Head of caudate nucleus (tissue), 42 donors: ENCODE measurements at regions not wholly inside any gene's neighbourhood (a gene's known extent, or its start where the extent isn't known, plus 50 kb on each side); places are given as distances from the start of the nearest gene placed in this dataset.
"Not testable (repeated sequence)": the region's sequence is repeated elsewhere in the genome, so short reads cannot be mapped to it uniquely, and the experiment has no call there.

Experiments
- DNase-seq, 42 donors: peaks; one replicate each; pipeline versions ENCODE4 v3.0.0 to v3.0.0-alpha.2; 2020 to 2021; ENCODE audit warnings: mixed read lengths in 7 of 42
- intact Hi-C: fragments of 100-400 bp; cut with DNase I; formaldehyde crosslinking; loops from one replicate; pipeline ENCODE4 v1.15.0; 2022

DNA sequence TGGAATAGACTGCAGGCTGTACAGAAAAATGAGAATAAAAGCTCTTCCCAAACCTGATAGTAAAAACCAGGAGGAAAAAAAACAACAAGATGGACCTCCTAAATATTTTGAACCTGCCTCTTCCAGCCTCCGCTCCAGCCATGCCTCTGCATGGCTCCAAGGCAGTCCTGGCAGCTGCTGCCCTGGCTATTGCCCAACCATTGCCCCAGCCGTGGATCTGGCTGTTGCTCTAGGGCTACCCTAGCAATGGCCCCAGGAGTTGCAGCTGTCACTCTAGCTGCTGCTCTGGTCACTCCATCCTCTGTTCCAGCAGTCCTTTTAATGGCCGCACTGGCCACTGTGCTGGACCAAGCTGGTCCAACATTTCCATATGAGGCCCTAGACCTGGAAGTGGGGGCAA, 1756.0 kb downstream of the C4orf33 start:
- intact Hi-C loops: no loop called here
- DNase-seq: no peak

DNA sequence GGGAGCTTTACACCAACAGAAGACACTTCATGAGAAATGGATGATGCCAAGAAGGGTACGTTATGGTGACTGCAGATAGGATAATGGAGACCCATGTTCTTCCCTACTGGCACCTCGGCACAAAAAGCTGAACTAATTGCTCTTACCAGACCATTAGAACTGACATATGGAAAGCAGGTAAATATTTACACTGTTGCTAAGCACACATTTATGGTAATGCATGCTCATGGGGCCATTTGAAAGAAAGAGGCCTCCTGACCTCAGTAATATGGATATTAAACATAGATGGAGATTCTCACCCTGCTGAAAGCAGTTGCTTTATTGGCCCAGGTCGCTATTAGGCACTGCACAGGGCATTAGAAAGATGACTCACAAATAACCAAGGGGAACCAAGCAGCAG, 1759.6 kb downstream of the C4orf33 start:
- no peak for DNase-seq
- intact Hi-C loops: no loop called here

GRCh38 chr4:130859991-130860390, 1764.0 kb downstream of the C4orf33 start:
- DNase-seq: no peak
- intact Hi-C loops: no loop called here

GRCh38 chr4:130896920-130897319, 1801.0 kb downstream of the C4orf33 start:
- intact Hi-C loops: no loop called here
- no peak for DNase-seq

- intact Hi-C loops: no loop called here
- no peak for DNase-seq
Measured at GRCh38 chr4:130901321-130901720, 1805.4 kb downstream of the C4orf33 start.

DNA sequence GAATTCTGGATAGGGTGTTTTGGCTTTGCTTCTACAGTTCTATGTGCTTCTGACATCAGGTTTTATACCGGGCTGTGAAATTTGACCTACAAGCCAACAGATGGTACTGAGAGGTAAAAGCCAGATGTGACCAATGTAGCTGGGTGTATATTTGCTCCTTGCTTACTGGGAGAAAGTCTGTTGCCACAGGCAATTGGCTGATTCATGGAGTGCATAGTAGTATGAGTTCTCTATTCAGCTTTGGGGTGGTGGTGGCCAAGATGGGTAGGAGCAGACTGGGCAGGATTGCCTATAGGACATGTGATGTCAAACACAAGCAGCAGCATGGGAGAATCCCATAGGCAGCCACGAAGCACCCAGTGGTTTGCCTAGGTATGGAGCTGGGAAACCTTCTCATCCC, 1827.0 kb downstream of the C4orf33 start:
- DNase-seq: no peak
- intact Hi-C loops: no loop called here

- intact Hi-C loops: no loop called here
- no peak for DNase-seq
Measured at GRCh38 chr4:130955520-130955919, 1859.6 kb downstream of the C4orf33 start.

- no peak for DNase-seq
- intact Hi-C loops: no loop called here
Measured at GRCh38 chr4:130985371-130985770, 1889.4 kb downstream of the C4orf33 start.

DNA sequence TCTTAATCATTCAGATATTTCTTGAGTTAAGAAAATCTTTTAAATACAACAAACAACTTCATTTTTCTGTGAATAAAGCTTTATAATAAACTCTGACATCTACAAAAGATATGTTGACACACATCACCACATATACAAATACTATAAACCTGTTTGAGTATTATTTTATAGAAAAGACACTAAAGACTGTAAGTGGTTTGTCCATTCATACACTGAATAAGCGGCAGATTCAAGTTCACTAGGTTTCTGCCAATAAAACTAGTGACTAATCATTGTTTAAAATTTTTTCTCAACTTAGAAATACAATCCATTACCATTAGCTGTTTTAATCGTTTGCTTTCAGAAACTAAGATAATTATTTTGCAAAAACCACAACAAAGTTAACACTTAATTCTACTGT, 1900.0 kb downstream of the C4orf33 start:
- intact Hi-C loops: no loop called here
- DNase-seq: no peak

DNA sequence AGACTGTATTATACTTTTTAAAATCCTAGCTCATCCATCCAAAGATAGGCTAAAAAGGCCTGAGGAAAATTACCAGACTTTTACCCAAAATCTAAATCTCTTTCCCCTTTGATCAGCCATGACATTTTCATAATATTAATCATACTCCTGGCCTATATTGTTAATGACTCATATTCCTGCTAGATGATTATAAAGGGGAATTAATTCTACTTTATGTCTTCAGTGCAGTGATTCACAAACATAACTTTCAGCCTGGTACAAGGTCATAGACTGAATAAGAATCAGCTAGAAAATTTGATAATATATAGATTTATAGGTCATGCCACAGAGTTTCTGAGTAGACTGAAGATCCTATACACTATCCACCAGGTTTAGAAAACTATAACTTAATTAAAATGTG, 1905.4 kb downstream of the C4orf33 start:
- intact Hi-C loops: no loop called here
- DNase-seq: no peak

DNA sequence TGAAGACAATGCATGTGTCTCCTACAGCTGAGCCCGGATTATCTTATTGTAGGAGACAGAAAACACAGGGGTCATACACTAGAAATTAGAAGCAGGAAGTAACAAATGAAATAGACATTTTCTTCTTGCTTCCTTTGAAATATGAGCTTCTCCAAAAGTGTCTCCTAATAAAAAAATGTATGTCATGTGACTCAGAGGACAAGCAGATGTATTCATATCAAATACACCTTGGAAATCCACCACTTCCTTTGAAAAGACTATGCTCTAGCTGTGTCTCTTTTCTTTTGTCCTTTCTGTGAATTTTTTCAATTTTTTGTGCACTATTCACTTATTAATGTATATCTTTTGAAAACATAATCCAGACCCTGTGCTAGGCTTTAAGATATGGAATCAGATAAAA, 1906.2 kb downstream of the C4orf33 start:
- intact Hi-C loops: no loop called here
- DNase-seq: no peak

DNA sequence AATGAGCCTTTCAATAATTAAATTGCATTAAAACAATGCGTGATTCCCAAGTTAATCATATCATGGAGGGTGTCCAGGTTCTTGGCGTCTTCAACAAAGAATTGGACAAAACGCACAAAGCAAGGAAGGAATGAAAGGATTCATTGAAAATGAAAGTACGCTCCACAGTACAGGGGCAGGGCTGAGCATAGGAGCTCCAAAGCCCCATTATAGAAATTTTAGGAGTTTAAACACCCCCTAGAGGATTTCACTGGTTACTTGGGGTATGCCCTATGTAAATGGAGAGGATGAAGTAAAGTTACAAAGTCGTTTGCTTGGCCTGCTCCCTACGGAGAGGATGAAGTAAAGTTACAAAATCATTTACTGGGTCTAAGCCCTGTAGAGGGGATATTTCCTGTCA, 1910.4 kb downstream of the C4orf33 start:
- no peak for DNase-seq
- intact Hi-C loops: no loop called here

GRCh38 chr4:131011961-131012360, 1916.0 kb downstream of the C4orf33 start:
- intact Hi-C loops, DNase-seq: not testable (repeated sequence)

- no peak for DNase-seq
- intact Hi-C loops: no loop called here
Measured at GRCh38 chr4:131013226-131013625, 1917.3 kb downstream of the C4orf33 start.

DNA sequence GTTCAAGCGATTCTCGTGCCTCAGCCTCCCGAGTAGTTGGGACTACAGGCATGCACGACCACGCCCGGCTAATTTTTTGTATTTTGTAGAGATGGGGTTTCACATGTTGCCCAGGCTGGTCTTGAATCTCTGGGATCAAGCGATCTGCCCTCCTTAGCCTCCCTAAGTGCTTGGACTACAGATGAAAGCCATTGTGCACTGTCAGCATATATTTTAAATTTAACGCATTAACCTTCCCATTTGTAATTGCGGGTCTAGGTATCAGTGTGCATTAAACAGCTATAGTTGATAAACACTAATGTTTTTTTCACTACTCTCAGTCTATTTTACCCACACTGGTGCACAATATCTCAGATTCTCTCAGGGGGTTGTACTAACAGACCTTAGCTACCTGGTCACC, 1930.8 kb downstream of the C4orf33 start:
- intact Hi-C loops: no loop called here
- no peak for DNase-seq

DNA sequence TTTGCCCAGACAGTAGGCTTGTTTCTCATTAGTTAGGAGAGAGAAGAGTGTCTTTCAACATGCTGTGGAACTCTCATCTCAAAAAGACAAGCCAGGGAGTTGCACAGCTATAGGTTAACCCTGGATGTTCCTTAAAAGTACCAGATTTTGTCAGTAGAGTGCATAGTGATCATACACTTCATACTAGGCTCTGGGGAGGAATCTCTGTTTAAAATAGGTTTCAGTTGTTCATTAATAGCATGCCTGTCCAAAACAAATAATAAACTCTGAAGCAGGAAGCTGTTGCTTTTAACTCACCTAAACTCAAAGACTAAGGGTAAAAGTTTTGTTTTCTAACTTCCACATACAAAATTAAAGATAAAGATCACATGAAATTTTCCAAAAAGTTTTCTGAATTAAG, 1948.4 kb downstream of the C4orf33 start:
- no peak for DNase-seq
- intact Hi-C loops: no loop called here

DNA sequence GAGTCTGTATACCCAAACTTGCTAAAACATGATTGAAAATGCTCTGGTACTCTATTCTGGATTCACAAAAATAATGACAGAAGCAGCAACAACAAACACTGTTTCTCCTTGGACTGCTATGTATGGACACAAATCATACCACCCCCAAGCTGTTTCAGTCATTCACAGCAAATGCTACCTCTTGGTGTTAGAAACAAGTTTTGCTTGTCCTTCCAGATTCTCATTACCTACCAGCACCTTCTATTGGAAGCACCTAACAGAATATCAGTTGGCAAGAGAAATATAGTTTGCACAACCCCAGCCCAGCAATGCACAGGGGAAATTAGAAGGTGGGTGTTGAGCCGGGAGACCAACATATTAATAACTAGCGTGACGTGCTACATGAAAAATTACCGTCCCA, 1950.9 kb downstream of the C4orf33 start:
- DNase-seq: no peak
- intact Hi-C loops: no loop called here

DNA sequence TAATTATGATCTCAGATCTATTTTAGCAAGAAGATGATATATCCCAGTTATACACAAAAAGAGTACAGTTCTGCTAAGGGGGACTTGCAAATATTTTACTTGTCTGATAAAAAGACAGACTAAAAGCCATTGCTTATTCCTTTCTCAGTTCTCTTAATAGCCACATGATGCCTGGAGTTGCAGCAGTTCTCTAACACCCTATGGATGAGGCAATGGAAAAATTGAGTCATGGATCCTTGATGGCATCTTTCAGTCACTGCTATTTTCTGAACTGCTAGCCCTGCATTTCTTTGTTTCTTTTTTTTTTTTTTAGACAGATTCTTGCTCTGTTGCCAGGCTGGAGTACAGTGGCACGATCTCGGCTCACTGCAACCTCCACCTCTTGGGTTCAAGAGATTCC, 1956.7 kb downstream of the C4orf33 start:
- intact Hi-C loops: no loop called here
- no peak for DNase-seq

GRCh38 chr4:131054489-131055019, 1958.6 kb downstream of the C4orf33 start:
- DNase-seq: no peak
- intact Hi-C loops: no loop called here

DNA sequence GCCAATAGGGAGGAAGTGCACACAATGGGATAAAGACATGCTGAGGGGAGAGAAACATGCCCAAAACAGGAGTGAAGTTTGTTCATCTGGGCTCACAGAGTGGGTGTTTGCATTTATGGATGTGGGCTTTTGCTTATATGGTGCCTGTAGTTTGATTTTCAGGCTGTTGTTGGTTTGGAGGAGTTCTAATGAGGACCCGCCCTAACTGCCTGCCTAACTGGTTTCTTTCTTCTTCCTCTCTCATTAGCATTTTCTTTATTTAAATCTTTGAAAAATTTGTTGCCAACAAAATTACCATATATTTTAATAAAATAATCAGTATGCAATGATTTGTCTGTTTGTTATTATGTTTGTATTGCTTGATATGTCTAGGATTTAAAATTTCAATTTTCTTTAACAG, 1965.8 kb downstream of the C4orf33 start:
- no peak for DNase-seq
- intact Hi-C loops: no loop called here

DNA sequence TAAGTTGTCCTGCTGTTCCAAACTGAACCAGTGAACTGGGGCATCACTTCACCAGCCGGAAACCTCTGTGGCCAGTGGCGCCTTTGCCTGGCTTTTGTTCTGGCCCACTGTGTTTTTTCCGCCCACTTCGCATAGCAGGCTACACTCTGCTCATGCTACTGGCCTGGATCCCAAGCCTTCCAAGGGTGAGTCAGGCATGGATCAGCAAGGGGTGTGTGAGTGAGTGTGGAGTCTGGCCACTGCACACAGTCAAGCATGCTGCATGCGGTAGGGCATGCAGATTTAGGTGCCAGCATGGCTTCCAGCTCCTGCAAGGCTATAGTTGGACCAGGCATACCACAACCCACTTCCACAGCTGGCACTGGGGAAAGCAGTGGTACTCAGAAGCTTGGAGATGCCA, 1967.9 kb downstream of the C4orf33 start:
- no peak for DNase-seq
- intact Hi-C loops: no loop called here

DNA sequence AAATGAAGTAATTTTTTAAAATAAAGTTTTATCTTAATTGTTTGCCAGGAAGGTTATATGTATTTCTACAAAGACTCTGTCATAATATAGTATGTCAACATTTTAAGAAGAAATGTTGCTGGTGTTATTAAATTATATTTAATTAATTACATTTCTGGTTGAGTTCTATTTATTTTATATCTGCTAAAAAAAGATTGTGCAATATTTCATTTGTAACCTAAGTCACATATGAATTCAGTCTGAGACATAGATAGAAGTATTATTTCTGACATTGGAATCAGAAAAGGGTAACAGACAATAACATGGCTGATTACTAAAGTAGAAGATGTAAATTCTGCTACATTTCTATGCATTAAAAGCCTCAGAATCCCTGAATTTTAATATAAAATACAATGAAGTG, 1985.1 kb downstream of the C4orf33 start:
- no peak for DNase-seq
- intact Hi-C loops: no loop called here
